Peyer's patch (tissue), 2 donors: ENCODE measurements at regions not wholly inside any gene's neighbourhood (a gene's known extent, or its start where the extent isn't known, plus 50 kb on each side); places are given as distances from the start of the nearest gene placed in this dataset.

Experiments used
- small RNA-seq, 2 donors: library from RNA; depleted of rRNA; stranded (forward); fragments of <200 nt; gene quantifications; one replicate each; pipeline ENCODE3, GENCODE V24; 2016

Small RNA genes in the stretch of these regions (small RNA-seq; reads per million reads assigned to genes)
- gene AC017007.1 (0 reads per million in 2 donors), gene RF00019 (0 reads per million in 2 donors)
